LoVo (cell line): ENCODE measurements at regions not wholly inside any gene's neighbourhood (a gene's known extent, or its start where the extent isn't known, plus 50 kb on each side); places are given as distances from the start of the nearest gene placed in this dataset.

ENCODE experiments used
- DNase-seq: peaks from one replicate; pipeline ENCODE4 v3.0.0-alpha.2; 2016; ENCODE audit warnings: low spot score

GRCh38 chr18:59963229-59963628, 63.4 kb downstream of the PMAIP1 start:
- no peak for DNase-seq

- peak; percentile 30 for DNase-seq
Observed at GRCh38 chr18:59961070-59961469, 61.3 kb downstream of the PMAIP1 start.

- no peak for DNase-seq
Observed at GRCh38 chr18:59960272-59960671, 60.5 kb downstream of the PMAIP1 start.

GRCh38 chr18:59959606-59960005, 59.8 kb downstream of the PMAIP1 start:
- no peak for DNase-seq

- DNase-seq: peak; percentile 25
Observed at GRCh38 chr18:59959073-59959472, 59.3 kb downstream of the PMAIP1 start.

- peak; percentile 36 for DNase-seq
Observed at GRCh38 chr18:59957957-59958356, 58.2 kb downstream of the PMAIP1 start.

- DNase-seq: no peak
Observed at GRCh38 chr18:59954755-59955156, 55.0 kb downstream of the PMAIP1 start.

GRCh38 chr18:59954241-59954640, 54.4 kb downstream of the PMAIP1 start:
- no peak for DNase-seq
